Loucy (cell line): ENCODE measurements at regions not wholly inside any gene's neighbourhood (a gene's known extent, or its start where the extent isn't known, plus 50 kb on each side); places are given as distances from the start of the nearest gene placed in this dataset.

ENCODE experiments used
- H2AFZ ChIP-seq: fragments of 200-600 bp; sonication (generic); 2 replicates; pipeline ENCODE4 v1.6.0; 2016; ENCODE audit warnings: antibody characterized with exemption, mild to moderate bottlenecking, low read length, moderate library complexity
- H3F3A ChIP-seq: fragments of 200-600 bp; 2 replicates; pipeline ENCODE4 v1.6.0; 2016; ENCODE audit warnings: antibody characterized with exemption, low read depth, mild to moderate bottlenecking
- H3K27me3 ChIP-seq: fragments of 200-600 bp; sonication (generic); 2 replicates; pipeline ENCODE4 v1.6.1; 2014; ENCODE audit warnings: low read length, mild to moderate bottlenecking; ENCODE audit not compliant: insufficient read depth, poor library complexity, severe bottlenecking
- H3K36me3 ChIP-seq: fragments of 200-600 bp; sonication (generic); 2 replicates; pipeline ENCODE4 v1.6.1; 2016; ENCODE audit warnings: low read length; ENCODE audit not compliant: insufficient read depth
- H3K4me1 ChIP-seq: fragments of 200-600 bp; sonication (generic); 2 replicates; pipeline ENCODE4 v1.5.1; 2014; ENCODE audit warnings: low read length, mild to moderate bottlenecking; ENCODE audit not compliant: insufficient read depth, poor library complexity, severe bottlenecking
- H3K4me2 ChIP-seq: fragments of 200-600 bp; sonication (generic); 2 replicates; pipeline ENCODE4 v1.6.0; 2014; ENCODE audit warnings: antibody characterized with exemption, low read length, low read depth, mild to moderate bottlenecking; ENCODE audit not compliant: poor library complexity, severe bottlenecking
- H3K4me3 ChIP-seq: fragments of 200-600 bp; sonication (generic); 2 replicates; pipeline ENCODE4 v1.5.1; 2014; ENCODE audit warnings: low read length, mild to moderate bottlenecking, mixed read lengths; ENCODE audit not compliant: poor library complexity, severe bottlenecking
- H3K79me2 ChIP-seq: fragments of 200-600 bp; sonication (generic); 2 replicates; pipeline ENCODE4 v1.6.1; 2014; ENCODE audit warnings: low read length; ENCODE audit not compliant: insufficient read depth
- H3K9ac ChIP-seq: fragments of 200-600 bp; sonication (generic); 2 replicates; pipeline ENCODE4 v1.6.0; 2014; ENCODE audit warnings: mild to moderate bottlenecking, low read depth, low read length, moderate library complexity; ENCODE audit not compliant: poor library complexity, severe bottlenecking
- H3K9me2 ChIP-seq: fragments of 200-600 bp; sonication (generic); replicated peaks from 2 replicates; pipeline ENCODE4 v1.6.1; 2016; ENCODE audit warnings: low read depth, low read length, mixed read lengths
- H3K9me3 ChIP-seq: fragments of 200-600 bp; sonication (generic); 2 replicates; pipeline ENCODE4 v1.6.1; 2014; ENCODE audit warnings: mild to moderate bottlenecking, antibody characterized with exemption, low read length, low read depth; ENCODE audit not compliant: insufficient read depth
- H4K20me1 ChIP-seq: fragments of 200-600 bp; sonication (generic); 2 replicates; pipeline ENCODE4 v1.6.0; 2014; ENCODE audit warnings: antibody characterized with exemption, low read length, mild to moderate bottlenecking; ENCODE audit not compliant: insufficient read depth, poor library complexity, severe bottlenecking
- EZH2phosphoT487 ChIP-seq: fragments of 200-600 bp; IDR thresholded peaks from 2 replicates; pipeline ENCODE4 v1.6.1; 2018; ENCODE audit warnings: antibody characterized with exemption, mild to moderate bottlenecking, moderate library complexity, borderline replicate concordance
- TF ChIP-seq, protein P1 (sequence below): fragments of 200-600 bp; sonication (generic); conservative IDR thresholded peaks from 2 replicates; pipeline ENCODE4 v1.5.1; 2014; ENCODE audit warnings: mild to moderate bottlenecking, antibody characterized with exemption, low read length

DNA sequence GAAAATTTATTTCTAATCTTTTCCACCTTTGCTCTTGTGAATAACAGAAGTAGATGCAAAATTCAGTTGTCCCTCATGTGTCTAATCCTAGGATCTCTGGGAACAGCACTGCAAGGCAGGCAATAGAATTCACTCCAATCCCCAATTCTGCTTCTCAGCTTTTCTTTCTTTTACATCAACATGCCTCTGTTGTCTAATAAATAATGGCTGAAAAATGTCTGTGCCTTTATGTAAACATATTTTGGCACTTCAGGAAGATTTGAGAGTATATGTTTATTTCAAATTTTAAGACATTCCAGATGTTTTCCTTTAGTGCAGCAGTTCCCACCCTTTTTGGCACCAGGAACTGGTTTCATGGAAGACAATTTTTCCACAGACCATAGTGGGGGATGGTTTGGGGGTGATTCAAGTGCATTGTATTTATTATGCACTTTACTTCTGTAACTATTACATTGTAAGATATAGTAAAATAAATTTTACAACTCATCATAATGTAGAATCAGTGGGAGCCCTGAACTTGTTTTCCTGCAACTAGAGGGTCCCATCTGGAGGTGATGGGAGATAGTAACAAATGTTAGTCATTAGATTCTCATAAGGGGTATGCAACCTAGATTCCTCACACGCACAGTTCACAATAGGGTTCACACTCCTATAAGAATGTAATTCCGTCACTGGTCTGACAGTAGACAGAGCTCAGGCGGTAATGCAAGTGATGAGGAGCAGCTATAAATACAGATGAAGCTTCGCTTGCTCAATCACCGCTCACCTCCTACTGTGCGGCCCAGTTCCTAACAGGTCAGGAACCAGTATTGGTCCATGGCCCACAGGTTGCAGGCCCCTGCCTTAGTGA lies 590.3 kb upstream of the CNTNAP5 start:
- Histone ChIP-seq H3F3A (no peaks in the 10 kb centered on the region), H4K20me1 (no peaks in the 10 kb centered on the region), H3K27me3 (no peaks in the 10 kb centered on the region), H3K4me3 (no peak overlapping the region), H3K9ac (no peak overlapping the region), H3K79me2 (no peaks in the 10 kb centered on the region), H3K4me1 (no peaks in the 10 kb centered on the region), H2AFZ (no peak overlapping the region), H3K4me2 (no peak overlapping the region), H3K9me2 (no peaks in the 10 kb centered on the region), H3K9me3 (no peaks in the 10 kb centered on the region), H3K36me3 (no peaks in the 10 kb centered on the region)
- no peak for TF ChIP-seq EZH2phosphoT487
- TF ChIP-seq, protein P1, sequence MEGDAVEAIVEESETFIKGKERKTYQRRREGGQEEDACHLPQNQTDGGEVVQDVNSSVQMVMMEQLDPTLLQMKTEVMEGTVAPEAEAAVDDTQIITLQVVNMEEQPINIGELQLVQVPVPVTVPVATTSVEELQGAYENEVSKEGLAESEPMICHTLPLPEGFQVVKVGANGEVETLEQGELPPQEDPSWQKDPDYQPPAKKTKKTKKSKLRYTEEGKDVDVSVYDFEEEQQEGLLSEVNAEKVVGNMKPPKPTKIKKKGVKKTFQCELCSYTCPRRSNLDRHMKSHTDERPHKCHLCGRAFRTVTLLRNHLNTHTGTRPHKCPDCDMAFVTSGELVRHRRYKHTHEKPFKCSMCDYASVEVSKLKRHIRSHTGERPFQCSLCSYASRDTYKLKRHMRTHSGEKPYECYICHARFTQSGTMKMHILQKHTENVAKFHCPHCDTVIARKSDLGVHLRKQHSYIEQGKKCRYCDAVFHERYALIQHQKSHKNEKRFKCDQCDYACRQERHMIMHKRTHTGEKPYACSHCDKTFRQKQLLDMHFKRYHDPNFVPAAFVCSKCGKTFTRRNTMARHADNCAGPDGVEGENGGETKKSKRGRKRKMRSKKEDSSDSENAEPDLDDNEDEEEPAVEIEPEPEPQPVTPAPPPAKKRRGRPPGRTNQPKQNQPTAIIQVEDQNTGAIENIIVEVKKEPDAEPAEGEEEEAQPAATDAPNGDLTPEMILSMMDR: no peak

DNA sequence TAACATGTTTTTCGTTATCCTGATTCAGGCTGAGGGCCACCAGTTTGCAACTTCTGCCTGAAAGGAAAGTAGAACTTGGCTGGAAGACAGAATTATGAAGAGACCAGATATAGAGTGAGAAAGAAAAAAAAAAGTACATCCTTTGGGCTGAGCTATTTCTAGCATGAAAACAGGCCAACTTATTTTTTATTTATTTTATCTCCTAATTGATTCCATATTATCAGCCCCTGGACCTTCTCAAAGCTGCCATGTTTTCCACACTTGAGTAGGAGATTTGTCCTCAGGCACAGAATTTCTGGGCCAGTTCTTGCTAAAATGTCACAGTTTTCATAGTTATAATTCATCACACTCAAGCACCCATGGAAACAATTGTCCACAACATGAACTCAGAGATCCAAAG lies 586.8 kb upstream of the CNTNAP5 start:
- TF ChIP-seq, protein P1: no peak
- TF ChIP-seq EZH2phosphoT487: no peak

DNA sequence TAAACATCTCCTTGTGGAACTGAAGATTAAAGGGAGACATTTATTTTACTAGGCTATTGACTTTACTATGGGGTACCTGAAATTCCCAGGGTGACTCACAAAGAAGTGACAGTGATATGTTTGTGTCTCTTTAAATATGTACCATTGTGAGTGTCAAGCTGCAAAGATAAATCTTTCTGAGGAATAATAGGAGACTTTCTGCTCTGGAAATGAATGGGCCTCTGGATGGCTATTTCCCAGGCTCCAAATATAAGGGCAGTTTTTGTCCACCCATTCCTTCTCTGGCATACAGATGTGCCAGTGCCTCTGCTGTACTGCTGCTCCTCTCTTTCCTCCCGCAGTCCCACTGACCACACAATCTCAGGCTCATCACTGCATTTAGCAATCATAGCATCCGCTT lies 586.4 kb upstream of the CNTNAP5 start:
- Histone ChIP-seq H3K36me3 (no peaks in the 10 kb centered on the region), H3K79me2 (no peaks in the 10 kb centered on the region), H3K4me2 (no peak overlapping the region), H3K9ac (no peak overlapping the region), H3K4me3 (no peak overlapping the region), H3K9me3 (no peaks in the 10 kb centered on the region), H3F3A (no peaks in the 10 kb centered on the region), H3K9me2 (no peaks in the 10 kb centered on the region), H3K4me1 (no peaks in the 10 kb centered on the region), H3K27me3 (no peaks in the 10 kb centered on the region), H4K20me1 (no peaks in the 10 kb centered on the region), H2AFZ (no peak overlapping the region)
- no peak for TF ChIP-seq EZH2phosphoT487

More for the DNA sequence above, 586.8 kb upstream of the CNTNAP5 start:
- no peaks in the 10 kb centered on the region for H4K20me1 ChIP-seq
- H3K9me3 ChIP-seq: no peaks in the 10 kb centered on the region
- H3F3A ChIP-seq: no peaks in the 10 kb centered on the region
- no peak overlapping the region for H3K4me3 ChIP-seq
- H3K36me3 ChIP-seq: no peaks in the 10 kb centered on the region
- no peaks in the 10 kb centered on the region for H3K27me3 ChIP-seq
- no peak overlapping the region for H2AFZ ChIP-seq
- H3K9ac ChIP-seq: no peak overlapping the region
- H3K4me2 ChIP-seq: no peak overlapping the region
- H3K79me2 ChIP-seq: no peaks in the 10 kb centered on the region
- no peaks in the 10 kb centered on the region for H3K4me1 ChIP-seq
- no peaks in the 10 kb centered on the region for H3K9me2 ChIP-seq

DNA sequence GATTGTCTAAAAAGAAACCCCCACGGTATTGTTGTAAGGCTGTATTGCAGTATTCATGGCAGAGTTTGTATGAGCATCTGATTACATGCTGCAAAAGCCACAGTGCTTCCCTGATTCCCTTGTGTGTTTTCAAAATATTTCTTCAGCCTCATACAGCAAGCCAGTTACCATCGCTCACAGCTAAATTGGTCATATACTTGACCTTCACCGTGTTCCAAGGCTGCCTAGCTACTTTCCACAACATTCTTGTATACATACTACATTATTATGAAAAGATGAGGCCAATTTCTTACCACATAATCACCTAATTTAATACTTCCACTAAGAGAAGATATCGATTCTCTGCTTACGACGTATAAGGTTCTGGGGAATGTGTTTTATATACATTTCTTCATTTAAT lies 576.3 kb upstream of the CNTNAP5 start:
- Histone ChIP-seq H3K4me1 (no peaks in the 10 kb centered on the region), H3K4me2 (no peak overlapping the region), H3K27me3 (no peaks in the 10 kb centered on the region), H3K4me3 (no peak overlapping the region), H3K9me2 (no peaks in the 10 kb centered on the region), H2AFZ (no peak overlapping the region), H3K79me2 (no peaks in the 10 kb centered on the region), H3K36me3 (no peaks in the 10 kb centered on the region), H3F3A (no peaks in the 10 kb centered on the region), H4K20me1 (no peaks in the 10 kb centered on the region), H3K9me3 (no peaks in the 10 kb centered on the region), H3K9ac (no peak overlapping the region)
- TF ChIP-seq EZH2phosphoT487: no peak
- TF ChIP-seq, protein P1: no peak
